ENCODE measurements at regions not wholly inside any gene's neighbourhood (a gene's known extent, or its start where the extent isn't known, plus 50 kb on each side); places are given as distances from the start of the nearest gene placed in this dataset.

DNA sequence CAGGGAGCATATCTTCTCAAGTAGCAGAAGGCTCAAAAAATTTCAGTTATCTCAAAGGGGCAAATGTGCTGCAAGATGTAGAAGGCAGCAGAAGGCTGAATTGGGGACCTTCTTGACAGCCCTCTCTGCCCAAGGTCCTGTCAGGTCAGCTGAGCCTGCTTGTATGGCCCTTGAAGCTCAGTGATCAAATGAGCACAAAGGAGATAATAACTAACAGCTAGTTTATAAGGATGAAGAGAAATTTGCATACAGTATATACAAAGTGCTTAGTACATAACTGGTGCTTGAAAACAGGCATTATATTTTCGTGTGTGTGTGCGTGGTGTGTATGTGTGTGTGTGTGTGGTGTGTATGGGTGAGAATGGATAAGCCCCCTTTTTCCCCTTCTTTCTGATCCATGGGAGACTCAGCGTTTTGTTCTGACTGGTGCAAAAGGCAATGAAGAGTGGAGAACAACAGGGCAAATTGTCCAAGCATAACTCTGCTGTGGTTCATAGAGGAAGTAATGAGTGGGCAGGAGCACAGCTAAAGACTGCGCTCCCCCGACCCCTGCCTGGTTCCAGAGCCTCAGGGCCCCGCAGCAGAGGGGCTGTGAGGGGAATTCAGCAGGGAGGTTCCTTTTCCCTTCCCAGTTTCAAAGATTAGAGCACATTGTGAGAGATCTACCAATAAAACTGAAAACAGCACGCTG, 356.8 kb upstream of the NR2F2 start:
- WGBS, 2 donors, result 76 to 79% methylated on average over 7 of the region's 7 CpGs
- no peak for DNase-seq
- Histone ChIP-seq H3K9me3 (ENCODE audit: control insufficient read depth, low read length) (no peaks in the 10 kb centered on the region), H3K4me1 (ENCODE audit: control insufficient read depth in 1 of 2, insufficient read depth in 2 of 2, low read length in 2 of 2) (peaks cover 0 to 3% of the 10 kb centered on the region in 2 donors), H3K36me3 (ENCODE audit: control insufficient read depth in 1 of 2, insufficient read depth in 2 of 2, low read length in 1 of 2) (no peaks in the 10 kb centered on the region), H3K4me3 (ENCODE audit: low read length in 2 of 2) (no peak overlapping the region), H3K27ac (ENCODE audit: low read depth in 1 of 2, low read length in 2 of 2) (no peak overlapping the region), H3K27me3 (ENCODE audit: control insufficient read depth in 1 of 2, insufficient read depth in 2 of 2, low read length in 1 of 2) (no peaks in the 10 kb centered on the region)
- intact Hi-C loops (cut with DNase I), result no loop called here
- ATAC-seq (ENCODE audit: low FRiP score), result no peak

DNA sequence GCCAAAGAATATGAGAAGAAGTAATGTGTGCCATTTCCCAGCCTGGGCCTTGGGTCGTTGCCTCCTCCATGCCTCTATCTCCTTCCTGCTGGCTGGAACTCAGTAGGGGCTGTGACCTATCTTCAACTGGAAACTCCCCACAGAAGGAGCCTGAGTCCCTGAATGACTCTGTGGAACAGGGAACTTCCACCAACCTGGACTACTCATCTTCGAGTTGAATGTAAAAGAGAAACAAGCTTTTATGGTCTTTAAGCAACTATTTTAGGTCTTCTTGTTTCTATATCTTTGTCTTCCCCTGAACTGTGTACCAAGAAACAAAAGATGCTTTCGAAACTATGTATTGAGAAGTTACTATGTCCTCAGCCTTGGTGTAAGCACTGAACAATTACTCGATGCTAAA, 355.3 kb upstream of the NR2F2 start:
- Histone ChIP-seq H3K4me1 (ENCODE audit: control insufficient read depth in 1 of 2, insufficient read depth in 2 of 2, low read length in 2 of 2) (peaks cover 0 to 3% of the 10 kb centered on the region in 2 donors), H3K36me3 (ENCODE audit: control insufficient read depth in 1 of 2, insufficient read depth in 2 of 2, low read length in 1 of 2) (no peaks in the 10 kb centered on the region), H3K9me3 (ENCODE audit: control insufficient read depth, low read length) (no peaks in the 10 kb centered on the region), H3K27ac (ENCODE audit: low read depth in 1 of 2, low read length in 2 of 2) (no peak overlapping the region), H3K27me3 (ENCODE audit: control insufficient read depth in 1 of 2, insufficient read depth in 2 of 2, low read length in 1 of 2) (no peaks in the 10 kb centered on the region), H3K4me3 (ENCODE audit: low read length in 2 of 2) (no peak overlapping the region)
- DNase-seq, result no peak
- WGBS, 2 donors, result 92 to 96% methylated on average over 4 of the region's 4 CpGs
- intact Hi-C loops (cut with DNase I), result no loop called here
- no peak for ATAC-seq (ENCODE audit: low FRiP score)

- WGBS, 2 donors, result 94 to 95% methylated on average over 3 of the region's 3 CpGs
- no peak overlapping the region for H3K4me3 ChIP-seq (ENCODE audit: low read length in 2 of 2)
- no peak for ATAC-seq (ENCODE audit: low FRiP score)
- H3K27me3 ChIP-seq (ENCODE audit: control insufficient read depth in 1 of 2, insufficient read depth in 2 of 2, low read length in 1 of 2), result no peaks in the 10 kb centered on the region
- no peak overlapping the region for H3K27ac ChIP-seq (ENCODE audit: low read depth in 1 of 2, low read length in 2 of 2)
- no peaks in the 10 kb centered on the region for H3K9me3 ChIP-seq (ENCODE audit: control insufficient read depth, low read length)
- peaks cover 0 to 3% of the 10 kb centered on the region in 2 donors for H3K4me1 ChIP-seq (ENCODE audit: control insufficient read depth in 1 of 2, insufficient read depth in 2 of 2, low read length in 2 of 2)
- no peak for DNase-seq
- no peaks in the 10 kb centered on the region for H3K36me3 ChIP-seq (ENCODE audit: control insufficient read depth in 1 of 2, insufficient read depth in 2 of 2, low read length in 1 of 2)
- intact Hi-C loops (cut with DNase I), result no loop called here
Measured at GRCh38 chr15:95979286-95979685, 351.2 kb upstream of the NR2F2 start.

- ATAC-seq (ENCODE audit: low FRiP score) (no peak), DNase-seq (no peak)
- 95 to 96% methylated on average over 6 of the region's 6 CpGs for WGBS, 2 donors
- H3K4me1 ChIP-seq (ENCODE audit: control insufficient read depth in 1 of 2, insufficient read depth in 2 of 2, low read length in 2 of 2), result peaks cover 0 to 3% of the 10 kb centered on the region in 2 donors
- intact Hi-C loops (cut with DNase I), result no loop called here
- no peak overlapping the region for H3K4me3 ChIP-seq (ENCODE audit: low read length in 2 of 2)
- no peak overlapping the region for H3K27ac ChIP-seq (ENCODE audit: low read depth in 1 of 2, low read length in 2 of 2)
- no peaks in the 10 kb centered on the region for H3K36me3 ChIP-seq (ENCODE audit: control insufficient read depth in 1 of 2, insufficient read depth in 2 of 2, low read length in 1 of 2)
- no peaks in the 10 kb centered on the region for H3K9me3 ChIP-seq (ENCODE audit: control insufficient read depth, low read length)
- no peaks in the 10 kb centered on the region for H3K27me3 ChIP-seq (ENCODE audit: control insufficient read depth in 1 of 2, insufficient read depth in 2 of 2, low read length in 1 of 2)
Measured at GRCh38 chr15:95981209-95981608, 349.3 kb upstream of the NR2F2 start.

DNA sequence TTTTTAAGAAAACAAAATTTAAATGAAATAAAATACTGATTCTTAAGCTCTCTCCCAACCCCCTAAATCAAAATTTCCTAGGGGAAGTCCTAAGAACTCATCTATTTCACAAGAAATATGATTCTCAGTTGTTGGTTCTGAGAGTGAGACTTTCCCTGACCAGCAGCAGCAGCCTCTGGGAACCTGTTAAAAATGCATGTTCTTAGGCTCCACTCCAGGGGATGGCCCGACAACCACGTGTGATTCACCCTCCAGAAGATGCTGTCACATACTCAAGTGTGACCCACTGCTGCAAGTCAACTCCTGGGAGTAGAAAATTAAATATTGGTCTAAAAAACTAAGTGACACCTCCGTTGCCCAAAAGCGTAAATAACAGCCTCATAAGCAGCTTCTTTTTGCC, 343.2 kb upstream of the NR2F2 start:
- 84% methylated on average over 4 of the region's 4 CpGs for WGBS, 2 donors
- no peaks in the 10 kb centered on the region for H3K9me3 ChIP-seq (ENCODE audit: control insufficient read depth, low read length)
- DNase-seq (no peak), ATAC-seq (ENCODE audit: low FRiP score) (no peak)
- no peaks in the 10 kb centered on the region for H3K27me3 ChIP-seq (ENCODE audit: control insufficient read depth in 1 of 2, insufficient read depth in 2 of 2, low read length in 1 of 2)
- no peak overlapping the region for H3K27ac ChIP-seq (ENCODE audit: low read depth in 1 of 2, low read length in 2 of 2)
- intact Hi-C loops (cut with DNase I), result no loop called here
- H3K36me3 ChIP-seq (ENCODE audit: control insufficient read depth in 1 of 2, insufficient read depth in 2 of 2, low read length in 1 of 2), result no peaks in the 10 kb centered on the region
- H3K4me1 ChIP-seq (ENCODE audit: control insufficient read depth in 1 of 2, insufficient read depth in 2 of 2, low read length in 2 of 2), result no peaks in the 10 kb centered on the region
- H3K4me3 ChIP-seq (ENCODE audit: low read length in 2 of 2), result no peak overlapping the region

DNA sequence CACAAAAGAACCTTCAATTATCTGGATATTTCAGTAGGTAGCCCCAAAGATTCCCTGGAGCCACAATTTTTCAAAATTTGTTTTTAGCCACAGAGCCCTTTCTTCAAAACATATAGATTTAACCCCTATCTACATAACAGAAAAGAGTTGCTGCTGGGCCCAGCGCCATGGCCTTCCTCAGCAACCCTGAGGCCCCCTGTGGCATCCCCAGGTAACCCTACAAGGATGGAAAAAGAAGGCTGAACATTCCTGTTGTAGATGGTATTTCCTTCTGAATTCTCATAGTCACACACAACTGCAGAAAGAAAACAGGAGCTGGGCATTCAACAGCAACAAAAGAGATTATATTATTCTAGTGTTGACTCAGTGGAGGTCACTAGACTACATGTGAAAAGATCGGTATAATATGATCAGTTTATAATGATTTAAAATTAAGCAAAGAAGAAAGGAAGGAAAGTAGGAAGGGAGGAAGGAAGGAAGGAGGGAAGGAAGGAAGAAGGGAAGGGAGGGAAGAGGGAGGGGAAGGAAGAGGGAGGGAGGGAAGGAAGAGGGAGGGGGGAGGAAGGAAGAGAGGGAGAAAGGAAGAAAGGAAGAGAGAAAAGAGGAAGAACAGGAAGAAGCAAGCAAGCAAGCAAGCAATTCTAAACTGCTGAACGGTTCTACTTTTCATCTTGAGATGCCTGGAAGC, 342.5 kb upstream of the NR2F2 start:
- no peak overlapping the region for H3K4me3 ChIP-seq (ENCODE audit: low read length in 2 of 2)
- H3K9me3 ChIP-seq (ENCODE audit: control insufficient read depth, low read length), result no peaks in the 10 kb centered on the region
- WGBS, 2 donors, result 77 to 83% methylated on average over 3 of the region's 3 CpGs
- no peaks in the 10 kb centered on the region for H3K4me1 ChIP-seq (ENCODE audit: control insufficient read depth in 1 of 2, insufficient read depth in 2 of 2, low read length in 2 of 2)
- H3K27me3 ChIP-seq (ENCODE audit: control insufficient read depth in 1 of 2, insufficient read depth in 2 of 2, low read length in 1 of 2), result no peaks in the 10 kb centered on the region
- no peak for DNase-seq
- H3K27ac ChIP-seq (ENCODE audit: low read depth in 1 of 2, low read length in 2 of 2), result no peak overlapping the region
- intact Hi-C loops (cut with DNase I), result no loop called here
- ATAC-seq (ENCODE audit: low FRiP score), result no peak
- no peaks in the 10 kb centered on the region for H3K36me3 ChIP-seq (ENCODE audit: control insufficient read depth in 1 of 2, insufficient read depth in 2 of 2, low read length in 1 of 2)

GRCh38 chr15:95988574-95988887, 342.0 kb upstream of the NR2F2 start:
- DNase-seq (no peak), ATAC-seq (ENCODE audit: low FRiP score) (no peak)
- H3K4me3 ChIP-seq (ENCODE audit: low read length in 2 of 2), result no peak overlapping the region
- no peaks in the 10 kb centered on the region for H3K9me3 ChIP-seq (ENCODE audit: control insufficient read depth, low read length)
- H3K4me1 ChIP-seq (ENCODE audit: control insufficient read depth in 1 of 2, insufficient read depth in 2 of 2, low read length in 2 of 2), result no peaks in the 10 kb centered on the region
- intact Hi-C loops (cut with DNase I), result no loop called here
- H3K27me3 ChIP-seq (ENCODE audit: control insufficient read depth in 1 of 2, insufficient read depth in 2 of 2, low read length in 1 of 2), result no peaks in the 10 kb centered on the region
- H3K36me3 ChIP-seq (ENCODE audit: control insufficient read depth in 1 of 2, insufficient read depth in 2 of 2, low read length in 1 of 2), result no peaks in the 10 kb centered on the region
- WGBS, 2 donors, result 85 to 89% methylated on average over 4 of the region's 4 CpGs
- no peak overlapping the region for H3K27ac ChIP-seq (ENCODE audit: low read depth in 1 of 2, low read length in 2 of 2)

- ATAC-seq (ENCODE audit: low FRiP score), result no peak
- no peak overlapping the region for H3K4me3 ChIP-seq (ENCODE audit: low read length in 2 of 2)
- no peak for DNase-seq
- no peak overlapping the region for H3K27ac ChIP-seq (ENCODE audit: low read depth in 1 of 2, low read length in 2 of 2)
- H3K27me3 ChIP-seq (ENCODE audit: control insufficient read depth in 1 of 2, insufficient read depth in 2 of 2, low read length in 1 of 2), result no peaks in the 10 kb centered on the region
- 97 to 99% methylated on average over 3 of the region's 3 CpGs for WGBS, 2 donors
- H3K36me3 ChIP-seq (ENCODE audit: control insufficient read depth in 1 of 2, insufficient read depth in 2 of 2, low read length in 1 of 2), result no peaks in the 10 kb centered on the region
- intact Hi-C loops (cut with DNase I), result no loop called here
- H3K4me1 ChIP-seq (ENCODE audit: control insufficient read depth in 1 of 2, insufficient read depth in 2 of 2, low read length in 2 of 2), result no peaks in the 10 kb centered on the region
- H3K9me3 ChIP-seq (ENCODE audit: control insufficient read depth, low read length), result no peaks in the 10 kb centered on the region
Measured at GRCh38 chr15:95989392-95989791, 341.1 kb upstream of the NR2F2 start.

DNA sequence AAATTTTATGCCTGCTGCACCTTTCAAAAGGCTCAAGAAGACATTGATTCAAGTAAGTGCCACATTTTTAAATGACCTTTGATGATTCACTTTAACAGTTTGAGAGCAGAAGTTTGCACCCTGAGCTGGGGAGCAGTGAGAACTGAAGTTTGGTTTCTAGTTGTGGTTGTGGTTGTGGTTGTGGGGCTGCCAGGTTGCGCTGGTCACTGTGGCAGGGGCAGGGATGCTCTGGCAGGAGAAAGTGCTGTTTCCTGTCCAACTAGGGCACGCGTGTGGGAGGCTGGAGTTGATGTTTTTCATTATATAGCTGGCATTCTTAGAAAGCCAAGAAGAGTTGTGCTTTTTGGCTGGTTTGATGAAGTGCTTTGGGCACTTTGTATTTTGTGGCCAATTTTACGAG, 339.7 kb upstream of the NR2F2 start:
- no peak overlapping the region for H3K27ac ChIP-seq (ENCODE audit: low read depth in 1 of 2, low read length in 2 of 2)
- H3K36me3 ChIP-seq (ENCODE audit: control insufficient read depth in 1 of 2, insufficient read depth in 2 of 2, low read length in 1 of 2), result no peaks in the 10 kb centered on the region
- no peaks in the 10 kb centered on the region for H3K4me1 ChIP-seq (ENCODE audit: control insufficient read depth in 1 of 2, insufficient read depth in 2 of 2, low read length in 2 of 2)
- DNase-seq (no peak), ATAC-seq (ENCODE audit: low FRiP score) (no peak)
- 4 to 9% methylated on average over 4 of the region's 4 CpGs for WGBS, 2 donors
- H3K27me3 ChIP-seq (ENCODE audit: control insufficient read depth in 1 of 2, insufficient read depth in 2 of 2, low read length in 1 of 2), result no peaks in the 10 kb centered on the region
- H3K9me3 ChIP-seq (ENCODE audit: control insufficient read depth, low read length), result no peaks in the 10 kb centered on the region
- intact Hi-C loops (cut with DNase I), result no loop called here
- H3K4me3 ChIP-seq (ENCODE audit: low read length in 2 of 2), result no peak overlapping the region

All from aorta (tissue), 5 donors.